Small intestine (tissue), 7 donors: ENCODE measurements at regions not wholly inside any gene's neighbourhood (a gene's known extent, or its start where the extent isn't known, plus 50 kb on each side); places are given as distances from the start of the nearest gene placed in this dataset.
A peak's percentile ranks its signal among the peaks of the same experiment; 100 is the strongest.

Source experiments
- DNase-seq, 2 donors: peaks; one replicate each; pipeline versions ENCODE4 v3.0.0 to v3.0.0-alpha.2; 2013
- FAIRE-seq: peaks from 2 replicates; lab custom pipeline; 2012; peaks lifted over from hg19 to GRCh38; lab: Jason Lieb, UNC
- H3K27ac ChIP-seq, 3 donors: one replicate each; pipeline ENCODE4 v1.5.1; 2013; ENCODE audit warnings: low read length in 2 of 3, mild to moderate bottlenecking in 2 of 3, control low read depth in 1 of 3, inconsistent platforms in 1 of 3, low read depth in 1 of 3, moderate library complexity in 1 of 3
- H3K27me3 ChIP-seq, 3 donors: one replicate each; pipeline ENCODE4 v1.6.1; 2013; ENCODE audit warnings: low read length in 3 of 3, inconsistent platforms in 1 of 3; ENCODE audit not compliant: control insufficient read depth in 3 of 3, insufficient read depth in 3 of 3
- H3K36me3 ChIP-seq, 3 donors: one replicate each; pipeline ENCODE4 v1.6.1; 2013; ENCODE audit warnings: low read length in 3 of 3, inconsistent platforms in 1 of 3, low read depth in 1 of 3, mild to moderate bottlenecking in 1 of 3, moderate library complexity in 1 of 3; ENCODE audit not compliant: control insufficient read depth in 3 of 3, insufficient read depth in 2 of 3
- H3K4me1 ChIP-seq, 3 donors: one replicate each; pipeline ENCODE4 v1.6.1; 2013; ENCODE audit warnings: low read length in 2 of 3, inconsistent platforms in 1 of 3, low read depth in 1 of 3, mild to moderate bottlenecking in 1 of 3, moderate library complexity in 1 of 3; ENCODE audit not compliant: control insufficient read depth in 3 of 3, insufficient read depth in 2 of 3
- H3K4me3 ChIP-seq, 3 donors: one replicate each; pipeline ENCODE4 v1.5.1; 2013; ENCODE audit warnings: low read length in 3 of 3, control low read depth in 1 of 3, inconsistent platforms in 1 of 3, low read depth in 1 of 3, mild to moderate bottlenecking in 1 of 3, moderate library complexity in 1 of 3
- H3K9me3 ChIP-seq, 2 donors: one replicate each; pipeline ENCODE4 v1.6.1; 2013; ENCODE audit warnings: low read depth in 1 of 2, low read length in 1 of 2; ENCODE audit not compliant: control insufficient read depth in 2 of 2, insufficient read depth in 1 of 2
- WGBS, 3 donors: extraction: QIAGEN DNeasy Blood & Tissue Kit; methylation state at CpG; one replicate each; pipeline ENCODE4 v1.1.7; 2013; 5-methylcytosine and 5-hydroxymethylcytosine counted together
- donor health status: healthy with polysubstance abuse.
- donor health status: control.
- donor health status: control.
- donor health status: Bipolar disorder and iron deficiency.
- donor health status: healthy.

DNA sequence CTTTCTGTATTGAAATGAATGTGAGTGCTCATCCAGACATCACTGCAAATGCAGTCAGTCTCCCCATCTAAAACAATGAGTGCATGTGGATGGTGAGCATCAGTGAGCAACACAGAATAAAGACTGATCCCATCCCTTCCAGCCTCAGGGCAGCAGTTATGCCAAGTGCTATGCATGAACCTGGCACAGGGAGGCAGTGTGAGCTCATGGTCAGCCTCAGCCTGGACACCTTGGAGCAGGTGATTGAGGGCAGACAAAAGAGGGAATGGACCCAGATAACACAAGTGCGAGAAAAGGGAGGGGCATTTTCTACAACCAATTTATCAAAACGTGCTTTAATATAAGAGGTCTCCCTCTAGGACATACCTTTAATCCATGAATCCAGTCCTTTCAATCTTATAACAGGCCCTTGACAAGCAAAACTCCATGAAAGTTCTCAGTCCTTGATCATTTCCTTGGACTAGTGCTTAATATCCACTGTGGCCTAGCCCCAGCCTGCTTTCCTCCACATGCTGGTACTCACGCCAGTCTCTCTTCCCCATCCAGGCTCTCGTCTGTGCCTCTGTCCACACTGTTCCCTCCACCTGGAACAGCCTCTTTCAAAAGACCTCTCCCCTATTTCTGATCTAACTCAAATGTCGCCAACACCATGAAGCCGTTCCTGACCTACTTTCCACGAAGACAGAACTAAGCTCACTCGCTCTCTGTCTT, 50.5 kb upstream of the LRRC55 start:
- H3K4me1 ChIP-seq = no peaks in the 10 kb centered on the region
- H3K27me3 ChIP-seq = no peaks in the 10 kb centered on the region
- no peaks in the 10 kb centered on the region for H3K9me3 ChIP-seq
- no peak overlapping the region for H3K4me3 ChIP-seq
- DNase-seq = peak; percentile 11 to 24
- WGBS, 3 donors = 68 to 75% (median 68%) methylated on average over 8 of the region's 8 CpGs
- no peak for FAIRE-seq
- no peaks in the 10 kb centered on the region for H3K36me3 ChIP-seq
- H3K27ac ChIP-seq = no peak overlapping the region
